H9 (cell line): ENCODE measurements at regions not wholly inside any gene's neighbourhood (a gene's known extent, or its start where the extent isn't known, plus 50 kb on each side); places are given as distances from the start of the nearest gene placed in this dataset.

Experiments used
- DNase-seq: peaks from one replicate; pipeline ENCODE4 v3.0.0-alpha.2; 2017
- H2AFZ ChIP-seq: one replicate; pipeline ENCODE4 v1.6.1; 2013; ENCODE audit warnings: mild to moderate bottlenecking, low read length, control low read depth, moderate library complexity
- H2AK5ac ChIP-seq: 2 replicates; pipeline ENCODE4 v1.6.1; 2013; ENCODE audit warnings: low read length, control low read depth, mixed read lengths; ENCODE audit not compliant: insufficient read length
- H2BK120ac ChIP-seq: one replicate; pipeline ENCODE4 v1.6.1; 2013; ENCODE audit warnings: low read depth, mild to moderate bottlenecking, low read length, control low read depth, inconsistent platforms; ENCODE audit not compliant: poor library complexity, severe bottlenecking
- H2BK12ac ChIP-seq: 2 replicates; pipeline ENCODE4 v1.6.1; 2013; ENCODE audit warnings: low read length, control low read depth, mixed read lengths, low read depth; ENCODE audit not compliant: insufficient read length
- H2BK15ac ChIP-seq: 2 replicates; pipeline ENCODE4 v1.6.1; 2013; ENCODE audit warnings: low read depth, low read length, control low read depth
- H2BK20ac ChIP-seq: one replicate; pipeline ENCODE4 v1.6.1; 2013; ENCODE audit warnings: low read depth, mild to moderate bottlenecking, low read length, control low read depth, inconsistent platforms; ENCODE audit not compliant: poor library complexity, severe bottlenecking
- H2BK5ac ChIP-seq: 2 replicates; pipeline ENCODE4 v1.6.1; 2013; ENCODE audit warnings: low read length, control low read depth, mixed read lengths; ENCODE audit not compliant: insufficient read length
- H3K14ac ChIP-seq: 2 replicates; pipeline ENCODE4 v1.6.1; 2013; ENCODE audit warnings: low read length, control low read depth; ENCODE audit not compliant: insufficient read depth
- H3K18ac ChIP-seq: 2 replicates; pipeline ENCODE4 v1.6.1; 2013; ENCODE audit warnings: low read depth, mild to moderate bottlenecking, mixed read lengths, low read length, control low read depth; ENCODE audit not compliant: insufficient read length
- H3K23ac ChIP-seq: 2 replicates; pipeline ENCODE4 v1.6.1; 2013; ENCODE audit warnings: low read length, control low read depth, mixed read lengths, low read depth; ENCODE audit not compliant: insufficient read length
- H3K23me2 ChIP-seq: 2 replicates; pipeline ENCODE4 v1.6.1; 2013; ENCODE audit warnings: low read depth, mild to moderate bottlenecking, mixed read lengths, low read length, control low read depth; ENCODE audit not compliant: insufficient read length, poor library complexity, severe bottlenecking
- H3K27ac ChIP-seq: 2 replicates; pipeline ENCODE4 v1.5.1; 2013; ENCODE audit warnings: low read length, control low read depth, mixed read lengths, low read depth; ENCODE audit not compliant: insufficient read length
- H3K27me3 ChIP-seq: 2 replicates; pipeline ENCODE4 v1.6.1; 2013; ENCODE audit warnings: low read length, control low read depth, inconsistent platforms; ENCODE audit not compliant: insufficient read depth
- H3K4ac ChIP-seq: 2 replicates; pipeline ENCODE4 v1.6.1; 2013; ENCODE audit warnings: low read depth, mild to moderate bottlenecking, control low read depth, inconsistent platforms, low read length, moderate library complexity
- H3K4me1 ChIP-seq: 2 replicates; pipeline ENCODE4 v1.6.1; 2013; ENCODE audit warnings: low read length, control low read depth, inconsistent platforms; ENCODE audit not compliant: insufficient read depth
- H3K4me2 ChIP-seq: 2 replicates; pipeline ENCODE4 v1.6.1; 2013; ENCODE audit warnings: low read length, control low read depth, mixed read lengths; ENCODE audit not compliant: insufficient read length, insufficient read depth
- H3K56ac ChIP-seq: 2 replicates; pipeline ENCODE4 v1.6.1; 2013; ENCODE audit warnings: low read depth, mild to moderate bottlenecking, mixed read lengths, low read length, control low read depth; ENCODE audit not compliant: insufficient read length
- H3K79me1 ChIP-seq: 2 replicates; pipeline ENCODE4 v1.6.1; 2013; ENCODE audit warnings: low read depth, mild to moderate bottlenecking, moderate library complexity, low read length, control low read depth, inconsistent platforms; ENCODE audit not compliant: insufficient read depth, poor library complexity, severe bottlenecking
- H3K79me2 ChIP-seq: 2 replicates; pipeline ENCODE4 v1.6.1; 2013; ENCODE audit warnings: low read length, control low read depth, inconsistent platforms; ENCODE audit not compliant: insufficient read depth
- H3K9ac ChIP-seq: 2 replicates; pipeline ENCODE4 v1.6.1; 2013; ENCODE audit warnings: low read length, control low read depth, mixed read lengths; ENCODE audit not compliant: insufficient read length; ENCODE audit errors: extremely low read depth
- H3K9me3 ChIP-seq: one replicate; pipeline ENCODE4 v1.6.1; 2013; ENCODE audit warnings: low read depth, low read length, inconsistent platforms; ENCODE audit not compliant: control insufficient read depth
- H3T11ph ChIP-seq: one replicate; pipeline ENCODE4 v1.6.1; 2013; ENCODE audit warnings: mild to moderate bottlenecking, low read length, control low read depth, inconsistent platforms
- H4K20me1 ChIP-seq: one replicate; pipeline ENCODE4 v1.6.1; 2013; ENCODE audit not compliant: control insufficient read depth, insufficient read length, insufficient read depth
- H4K5ac ChIP-seq: 2 replicates; pipeline ENCODE4 v1.6.1; 2013; ENCODE audit warnings: low read depth, mild to moderate bottlenecking, mixed read lengths, low read length, control low read depth; ENCODE audit not compliant: insufficient read length
- H4K8ac ChIP-seq: replicated peaks from 2 replicates; pipeline ENCODE4 v1.6.1; 2013; ENCODE audit warnings: low read length, control low read depth, mixed read lengths, low read depth; ENCODE audit not compliant: insufficient read length
- H4K91ac ChIP-seq: 2 replicates; pipeline ENCODE4 v1.6.1; 2013; ENCODE audit warnings: low read depth, mild to moderate bottlenecking, moderate library complexity, mixed read lengths, low read length, control low read depth; ENCODE audit not compliant: insufficient read length
- H3K27ac Mint-ChIP-seq, 3 experiments: 2 replicates in 2 of 3; 3 replicates in 1 of 3; pipeline ENCODE4 v1.8.0; 2020 to 2021; ENCODE audit warnings: mixed read lengths in 3 of 3, mild to moderate bottlenecking in 1 of 3, moderate library complexity in 1 of 3
- H3K27me3 Mint-ChIP-seq: 2 replicates; pipeline ENCODE4 v1.8.0; 2021; ENCODE audit warnings: low read depth, mild to moderate bottlenecking, moderate library complexity, mixed read lengths
- H3K36me3 Mint-ChIP-seq, 3 experiments: 2 replicates in 2 of 3; 3 replicates in 1 of 3; pipeline ENCODE4 v1.8.0; 2020 to 2021; ENCODE audit warnings: low read depth in 3 of 3, mixed read lengths in 3 of 3; ENCODE audit not compliant: insufficient read depth in 1 of 3
- H3K4me1 Mint-ChIP-seq, 2 experiments: 2 replicates each; pipeline ENCODE4 v1.8.0; 2020; ENCODE audit warnings: mixed read lengths in 2 of 2
- H3K4me3 Mint-ChIP-seq, 2 experiments: 2 replicates in 1 of 2; 3 replicates in 1 of 2; pipeline ENCODE4 v1.8.0; 2020 to 2021; ENCODE audit warnings: mild to moderate bottlenecking in 2 of 2, mixed read lengths in 2 of 2, moderate library complexity in 1 of 2
- H3K9me3 Mint-ChIP-seq, 2 experiments: 2 replicates in 1 of 2; 3 replicates in 1 of 2; pipeline ENCODE4 v1.8.0; 2020; ENCODE audit warnings: mild to moderate bottlenecking in 2 of 2, mixed read lengths in 2 of 2, moderate library complexity in 1 of 2
- WGBS: extraction: QIAGEN DNeasy Blood & Tissue Kit; methylation state at CpG from one replicate; pipeline ENCODE4 v1.1.7; 2013; ENCODE audit warnings: missing lambda C conversion rate, low lambda C conversion rate, mixed read lengths; ENCODE audit not compliant: insufficient read length; ENCODE audit errors: extremely low coverage; 5-methylcytosine and 5-hydroxymethylcytosine counted together
- TF ChIP-seq, protein P1 (sequence below): fragments of 200-600 bp; sonication (generic); conservative IDR thresholded peaks from 3 replicates; pipeline ENCODE4 v1.8.0; 2021; ENCODE audit warnings: antibody characterized with exemption, mild to moderate bottlenecking

DNA sequence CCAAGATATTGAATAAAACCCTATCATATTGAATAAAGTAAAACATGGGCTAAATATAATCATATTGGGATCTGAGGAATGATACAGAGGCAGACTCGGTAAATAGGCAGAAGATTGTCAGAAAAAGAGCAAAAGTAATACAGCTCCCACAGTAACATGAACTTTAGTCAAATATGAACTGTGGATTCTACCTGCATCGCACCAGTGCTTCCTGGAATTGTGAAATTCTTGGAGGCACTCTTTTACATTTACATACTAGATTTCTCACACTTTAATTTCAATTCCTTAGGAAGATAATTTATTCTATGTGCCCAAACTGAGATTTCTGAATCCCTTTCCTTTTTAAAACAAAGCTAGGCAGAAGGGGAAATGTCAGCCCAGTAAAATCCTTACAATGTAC lies 325.1 kb upstream of the SLC39A10 start:
- Histone ChIP-seq H3T11ph (no peak overlapping the region), H3K27ac (no peak overlapping the region), H3K9me3 (no peaks in the 10 kb centered on the region), H3K4ac (no peak overlapping the region), H3K23me2 (no peaks in the 10 kb centered on the region), H2AK5ac (no peak overlapping the region), H4K8ac (no peak overlapping the region), H3K9ac (no peak overlapping the region), H2BK5ac (no peak overlapping the region), H4K5ac (no peak overlapping the region), H3K27me3 (no peaks in the 10 kb centered on the region), H2BK15ac (no peak overlapping the region), H3K14ac (no peak overlapping the region), H3K18ac (no peak overlapping the region), H4K20me1 (no peaks in the 10 kb centered on the region), H3K23ac (no peak overlapping the region), H3K4me2 (no peak overlapping the region), H3K4me1 (no peaks in the 10 kb centered on the region), H2BK20ac (no peak overlapping the region), H3K79me1 (no peaks in the 10 kb centered on the region), H2BK120ac (no peak overlapping the region), H2BK12ac (no peak overlapping the region), H4K91ac (no peak overlapping the region), H3K56ac (no peak overlapping the region), H3K79me2 (no peaks in the 10 kb centered on the region), H2AFZ (no peak overlapping the region)
- no CpG with 5 or more reads among the region's 2 CpGs for WGBS
- Mint-ChIP-seq H3K4me3 (no peak overlapping the region), H3K36me3 (no peaks in the 10 kb centered on the region), H3K27ac (no peak overlapping the region), H3K4me1 (no peaks in the 10 kb centered on the region), H3K9me3 (no peaks in the 10 kb centered on the region; a peak in 2 of 5 replicates), H3K27me3 (no peaks in the 10 kb centered on the region)
- TF ChIP-seq, protein P1, sequence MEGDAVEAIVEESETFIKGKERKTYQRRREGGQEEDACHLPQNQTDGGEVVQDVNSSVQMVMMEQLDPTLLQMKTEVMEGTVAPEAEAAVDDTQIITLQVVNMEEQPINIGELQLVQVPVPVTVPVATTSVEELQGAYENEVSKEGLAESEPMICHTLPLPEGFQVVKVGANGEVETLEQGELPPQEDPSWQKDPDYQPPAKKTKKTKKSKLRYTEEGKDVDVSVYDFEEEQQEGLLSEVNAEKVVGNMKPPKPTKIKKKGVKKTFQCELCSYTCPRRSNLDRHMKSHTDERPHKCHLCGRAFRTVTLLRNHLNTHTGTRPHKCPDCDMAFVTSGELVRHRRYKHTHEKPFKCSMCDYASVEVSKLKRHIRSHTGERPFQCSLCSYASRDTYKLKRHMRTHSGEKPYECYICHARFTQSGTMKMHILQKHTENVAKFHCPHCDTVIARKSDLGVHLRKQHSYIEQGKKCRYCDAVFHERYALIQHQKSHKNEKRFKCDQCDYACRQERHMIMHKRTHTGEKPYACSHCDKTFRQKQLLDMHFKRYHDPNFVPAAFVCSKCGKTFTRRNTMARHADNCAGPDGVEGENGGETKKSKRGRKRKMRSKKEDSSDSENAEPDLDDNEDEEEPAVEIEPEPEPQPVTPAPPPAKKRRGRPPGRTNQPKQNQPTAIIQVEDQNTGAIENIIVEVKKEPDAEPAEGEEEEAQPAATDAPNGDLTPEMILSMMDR = no peak
- no peak for DNase-seq
